DOHH2 (cell line): ENCODE measurements at regions not wholly inside any gene's neighbourhood (a gene's known extent, or its start where the extent isn't known, plus 50 kb on each side); places are given as distances from the start of the nearest gene placed in this dataset.

Experiments used
- EZH2phosphoT487 ChIP-seq: fragments of 200-600 bp; sonication (generic); IDR thresholded peaks from 2 replicates; pipeline ENCODE4 v1.6.1; 2017; ENCODE audit warnings: borderline replicate concordance, mild to moderate bottlenecking, antibody characterized with exemption, low read length, moderate library complexity, mixed read lengths
- TF ChIP-seq, protein P1 (sequence below): fragments of 200-600 bp; sonication (generic); IDR thresholded peaks from one replicate; pipeline ENCODE4 v1.5.1; 2014; ENCODE audit warnings: antibody characterized with exemption, mild to moderate bottlenecking, low read depth, low read length; ENCODE audit not compliant: poor library complexity, severe bottlenecking

DNA sequence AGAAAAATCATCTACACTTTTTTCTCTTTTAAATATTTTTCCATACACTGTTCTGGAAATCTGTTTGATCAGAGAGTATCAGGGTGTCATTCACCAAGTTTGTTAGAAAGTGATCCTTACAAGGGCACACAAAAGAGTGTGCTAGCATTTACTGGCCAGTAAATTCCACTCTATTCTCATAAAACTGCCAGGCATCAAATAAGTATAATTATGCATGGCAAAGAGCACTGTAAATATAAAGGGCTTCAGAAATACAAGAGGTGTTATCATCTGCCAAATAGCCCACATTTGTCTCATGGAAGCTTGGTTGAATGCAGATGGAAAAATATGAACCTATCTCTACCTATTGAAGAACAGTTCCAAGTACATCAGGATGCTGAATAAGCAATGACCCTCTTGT lies 847.3 kb upstream of the ACVR2A start:
- TF ChIP-seq, protein P1, sequence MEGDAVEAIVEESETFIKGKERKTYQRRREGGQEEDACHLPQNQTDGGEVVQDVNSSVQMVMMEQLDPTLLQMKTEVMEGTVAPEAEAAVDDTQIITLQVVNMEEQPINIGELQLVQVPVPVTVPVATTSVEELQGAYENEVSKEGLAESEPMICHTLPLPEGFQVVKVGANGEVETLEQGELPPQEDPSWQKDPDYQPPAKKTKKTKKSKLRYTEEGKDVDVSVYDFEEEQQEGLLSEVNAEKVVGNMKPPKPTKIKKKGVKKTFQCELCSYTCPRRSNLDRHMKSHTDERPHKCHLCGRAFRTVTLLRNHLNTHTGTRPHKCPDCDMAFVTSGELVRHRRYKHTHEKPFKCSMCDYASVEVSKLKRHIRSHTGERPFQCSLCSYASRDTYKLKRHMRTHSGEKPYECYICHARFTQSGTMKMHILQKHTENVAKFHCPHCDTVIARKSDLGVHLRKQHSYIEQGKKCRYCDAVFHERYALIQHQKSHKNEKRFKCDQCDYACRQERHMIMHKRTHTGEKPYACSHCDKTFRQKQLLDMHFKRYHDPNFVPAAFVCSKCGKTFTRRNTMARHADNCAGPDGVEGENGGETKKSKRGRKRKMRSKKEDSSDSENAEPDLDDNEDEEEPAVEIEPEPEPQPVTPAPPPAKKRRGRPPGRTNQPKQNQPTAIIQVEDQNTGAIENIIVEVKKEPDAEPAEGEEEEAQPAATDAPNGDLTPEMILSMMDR, result no peak
- TF ChIP-seq EZH2phosphoT487, result no peak
